ENCODE measurements at regions not wholly inside any gene's neighbourhood (a gene's known extent, or its start where the extent isn't known, plus 50 kb on each side); places are given as distances from the start of the nearest gene placed in this dataset.

DNA sequence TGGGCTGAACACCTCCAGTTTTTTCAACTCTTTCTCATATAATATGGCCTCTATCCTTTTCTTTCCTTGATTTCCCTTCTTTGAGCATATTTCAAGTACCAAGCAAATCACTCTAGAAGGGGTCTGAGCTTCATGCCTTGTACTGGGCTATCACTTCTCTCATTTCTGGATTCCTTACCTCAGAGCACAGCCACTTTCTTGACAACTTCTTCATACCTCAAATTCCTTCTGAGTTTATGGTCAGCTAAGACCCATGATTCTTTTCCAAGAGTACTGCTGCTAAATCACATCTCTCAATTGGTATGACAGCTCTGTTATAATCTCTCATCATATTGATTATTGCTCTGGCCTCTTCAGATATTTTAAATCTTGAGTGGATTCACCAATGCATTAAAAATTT is 224.8 kb upstream of the ZBED5 start:
- no peak for DNase-seq
- ChIA-PET POLR2A (no interaction called here), CTCF (interaction anchor here (1.0 kb wide), 1 partner anchor 45 kb away, joined by 3 read pairs; no protein-coding TSS in a partner anchor)
- H3K27ac ChIP-seq (ENCODE audit: insufficient read depth in 1 of 2, low read depth in 1 of 2, low read length in 2 of 2, poor library complexity in 1 of 2, severe bottlenecking in 2 of 2), result no peak overlapping the region
- H3K36me3 ChIP-seq (ENCODE audit: control insufficient read depth in 4 of 4, insufficient read depth in 4 of 4, low read length in 3 of 4), result no peaks in the 10 kb centered on the region
- no peak overlapping the region for H3K4me3 ChIP-seq (ENCODE audit: control insufficient read depth in 1 of 7, extremely low read depth in 1 of 7, insufficient read depth in 4 of 7, low read depth in 2 of 7, low read length in 6 of 7)
- H3K27me3 ChIP-seq (replicated peaks in 2 of 5; ENCODE audit: control insufficient read depth in 4 of 5, insufficient read depth in 5 of 5, low read length in 4 of 5), result peaks cover 0 to 25% (median 12%) of the 10 kb centered on the region in 5 experiments
- no peaks in the 10 kb centered on the region for H3K4me1 ChIP-seq (ENCODE audit: control extremely low read depth in 1 of 4, control insufficient read depth in 4 of 4, insufficient read depth in 4 of 4, low read length in 3 of 4)
- H3K9me3 ChIP-seq (ENCODE audit: control extremely low read depth in 1 of 5, control insufficient read depth in 4 of 5, insufficient read depth in 2 of 5, low read depth in 1 of 5, low read length in 4 of 5), result no peaks in the 10 kb centered on the region

DNA sequence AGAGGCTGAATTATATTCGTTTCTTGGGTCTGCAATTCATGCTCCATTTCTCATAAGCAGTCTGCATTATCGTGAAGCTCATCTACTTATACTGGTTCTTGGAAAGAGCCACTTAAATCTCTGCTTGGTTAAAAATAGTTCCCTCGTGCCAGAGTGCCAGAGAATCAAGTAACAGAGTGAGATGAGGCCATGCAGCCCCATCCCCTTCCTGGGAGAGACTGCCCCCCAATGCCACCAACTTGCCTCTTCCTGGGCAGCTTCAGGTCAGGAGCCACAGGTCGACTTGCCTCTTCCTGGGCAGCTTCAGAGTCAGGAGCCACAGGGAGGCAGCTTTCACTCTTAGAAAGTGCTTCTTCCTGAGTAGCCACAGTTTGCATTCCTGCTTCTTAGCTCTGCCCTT is 223.9 kb upstream of the ZBED5 start:
- Histone ChIP-seq H3K27ac (ENCODE audit: insufficient read depth in 1 of 2, low read depth in 1 of 2, low read length in 2 of 2, poor library complexity in 1 of 2, severe bottlenecking in 2 of 2) (no peak overlapping the region), H3K4me1 (ENCODE audit: control extremely low read depth in 1 of 4, control insufficient read depth in 4 of 4, insufficient read depth in 4 of 4, low read length in 3 of 4) (no peaks in the 10 kb centered on the region), H3K4me3 (ENCODE audit: control insufficient read depth in 1 of 7, extremely low read depth in 1 of 7, insufficient read depth in 4 of 7, low read depth in 2 of 7, low read length in 6 of 7) (no peak overlapping the region), H3K9me3 (ENCODE audit: control extremely low read depth in 1 of 5, control insufficient read depth in 4 of 5, insufficient read depth in 2 of 5, low read depth in 1 of 5, low read length in 4 of 5) (no peaks in the 10 kb centered on the region), H3K36me3 (ENCODE audit: control insufficient read depth in 4 of 4, insufficient read depth in 4 of 4, low read length in 3 of 4) (no peaks in the 10 kb centered on the region), H3K27me3 (replicated peaks in 2 of 5; ENCODE audit: control insufficient read depth in 4 of 5, insufficient read depth in 5 of 5, low read length in 4 of 5) (peaks cover 0 to 25% (median 12%) of the 10 kb centered on the region in 5 experiments)
- DNase-seq, result no peak
- 66% methylated on average over 3 of the region's 4 CpGs for WGBS (ENCODE audit: insufficient coverage)
- CTCF ChIA-PET, result no interaction called here
- POLR2A ChIA-PET, result no interaction called here

DNA sequence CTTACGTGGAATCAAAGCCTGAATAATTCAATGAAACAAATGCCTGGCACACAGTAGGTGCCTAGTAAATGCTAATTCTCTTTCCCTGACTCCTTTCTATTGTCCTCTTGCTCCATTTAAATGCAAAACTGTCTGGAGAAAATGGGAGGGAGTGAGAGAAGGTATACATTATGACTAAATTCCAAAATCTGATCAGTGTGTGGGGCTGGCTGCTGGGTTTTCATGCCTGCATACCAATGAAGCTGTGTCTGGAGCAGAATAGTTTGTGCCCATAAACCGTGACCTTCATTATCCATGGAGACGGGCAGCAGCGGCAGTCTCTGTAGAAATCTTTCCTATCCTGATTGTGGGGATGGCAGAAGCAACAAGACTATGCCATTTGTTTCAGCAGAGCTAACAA is 223.4 kb upstream of the ZBED5 start:
- 98% methylated on average over 4 of the region's 4 CpGs for WGBS (ENCODE audit: insufficient coverage)
- ChIA-PET POLR2A (no interaction called here), CTCF (no interaction called here)
- Histone ChIP-seq H3K9me3 (ENCODE audit: control extremely low read depth in 1 of 5, control insufficient read depth in 4 of 5, insufficient read depth in 2 of 5, low read depth in 1 of 5, low read length in 4 of 5) (no peaks in the 10 kb centered on the region), H3K4me1 (ENCODE audit: control extremely low read depth in 1 of 4, control insufficient read depth in 4 of 4, insufficient read depth in 4 of 4, low read length in 3 of 4) (no peaks in the 10 kb centered on the region), H3K36me3 (ENCODE audit: control insufficient read depth in 4 of 4, insufficient read depth in 4 of 4, low read length in 3 of 4) (no peaks in the 10 kb centered on the region), H3K27me3 (replicated peaks in 2 of 5; ENCODE audit: control insufficient read depth in 4 of 5, insufficient read depth in 5 of 5, low read length in 4 of 5) (peaks cover 0 to 25% (median 12%) of the 10 kb centered on the region in 5 experiments), H3K27ac (ENCODE audit: insufficient read depth in 1 of 2, low read depth in 1 of 2, low read length in 2 of 2, poor library complexity in 1 of 2, severe bottlenecking in 2 of 2) (no peak overlapping the region), H3K4me3 (ENCODE audit: control insufficient read depth in 1 of 7, extremely low read depth in 1 of 7, insufficient read depth in 4 of 7, low read depth in 2 of 7, low read length in 6 of 7) (no peak overlapping the region)
- DNase-seq, result no peak

GRCh38 chr11:11078344-11079086 is 220.7 kb upstream of the ZBED5 start:
- DNase-seq, result peak in 2 of 3 donors; percentile 4 to 5
- POLR2A ChIA-PET, result no interaction called here
- 94% methylated on average over 4 of the region's 4 CpGs for WGBS (ENCODE audit: insufficient coverage)
- Histone ChIP-seq H3K4me1 (ENCODE audit: control extremely low read depth in 1 of 4, control insufficient read depth in 4 of 4, insufficient read depth in 4 of 4, low read length in 3 of 4) (no peaks in the 10 kb centered on the region), H3K4me3 (ENCODE audit: control insufficient read depth in 1 of 7, extremely low read depth in 1 of 7, insufficient read depth in 4 of 7, low read depth in 2 of 7, low read length in 6 of 7) (no peak overlapping the region), H3K9me3 (ENCODE audit: control extremely low read depth in 1 of 5, control insufficient read depth in 4 of 5, insufficient read depth in 2 of 5, low read depth in 1 of 5, low read length in 4 of 5) (no peaks in the 10 kb centered on the region), H3K36me3 (ENCODE audit: control insufficient read depth in 4 of 4, insufficient read depth in 4 of 4, low read length in 3 of 4) (no peaks in the 10 kb centered on the region), H3K27ac (ENCODE audit: insufficient read depth in 1 of 2, low read depth in 1 of 2, low read length in 2 of 2, poor library complexity in 1 of 2, severe bottlenecking in 2 of 2) (no peak overlapping the region), H3K27me3 (replicated peaks in 2 of 5; ENCODE audit: control insufficient read depth in 4 of 5, insufficient read depth in 5 of 5, low read length in 4 of 5) (peaks cover 0 to 24% (median 10%) of the 10 kb centered on the region in 5 experiments)
- CTCF ChIA-PET, result interaction anchor here (1.2 to 1.4 kb wide), 3 partner anchors 9 to 50 kb away, joined by 4 to 5 read pairs (median 4); no protein-coding TSS in a partner anchor

GRCh38 chr11:11077898-11078297 is 220.0 kb upstream of the ZBED5 start:
- POLR2A ChIA-PET, result no interaction called here
- Histone ChIP-seq H3K4me1 (ENCODE audit: control extremely low read depth in 1 of 4, control insufficient read depth in 4 of 4, insufficient read depth in 4 of 4, low read length in 3 of 4) (no peaks in the 10 kb centered on the region), H3K27me3 (replicated peaks in 2 of 5; ENCODE audit: control insufficient read depth in 4 of 5, insufficient read depth in 5 of 5, low read length in 4 of 5) (peaks cover 0 to 22% (median 10%) of the 10 kb centered on the region in 5 experiments), H3K9me3 (ENCODE audit: control extremely low read depth in 1 of 5, control insufficient read depth in 4 of 5, insufficient read depth in 2 of 5, low read depth in 1 of 5, low read length in 4 of 5) (no peaks in the 10 kb centered on the region), H3K27ac (ENCODE audit: insufficient read depth in 1 of 2, low read depth in 1 of 2, low read length in 2 of 2, poor library complexity in 1 of 2, severe bottlenecking in 2 of 2) (no peak overlapping the region), H3K36me3 (ENCODE audit: control insufficient read depth in 4 of 4, insufficient read depth in 4 of 4, low read length in 3 of 4) (no peaks in the 10 kb centered on the region), H3K4me3 (ENCODE audit: control insufficient read depth in 1 of 7, extremely low read depth in 1 of 7, insufficient read depth in 4 of 7, low read depth in 2 of 7, low read length in 6 of 7) (no peak overlapping the region)
- CTCF ChIA-PET, result interaction anchor here (1.2 to 1.4 kb wide), 3 partner anchors 10 to 49 kb away, joined by 4 to 5 read pairs (median 4); no protein-coding TSS in a partner anchor
- DNase-seq, result no peak
- no CpG with 5 or more reads among the region's 4 CpGs for WGBS (ENCODE audit: insufficient coverage)

GRCh38 chr11:11076879-11077278 is 219.0 kb upstream of the ZBED5 start:
- H3K36me3 ChIP-seq (ENCODE audit: control insufficient read depth in 4 of 4, insufficient read depth in 4 of 4, low read length in 3 of 4), result no peaks in the 10 kb centered on the region
- H3K9me3 ChIP-seq (ENCODE audit: control extremely low read depth in 1 of 5, control insufficient read depth in 4 of 5, insufficient read depth in 2 of 5, low read depth in 1 of 5, low read length in 4 of 5), result no peaks in the 10 kb centered on the region
- DNase-seq, result no peak
- no peak overlapping the region for H3K27ac ChIP-seq (ENCODE audit: insufficient read depth in 1 of 2, low read depth in 1 of 2, low read length in 2 of 2, poor library complexity in 1 of 2, severe bottlenecking in 2 of 2)
- ChIA-PET POLR2A (no interaction called here), CTCF (no interaction called here)
- H3K4me3 ChIP-seq (ENCODE audit: control insufficient read depth in 1 of 7, extremely low read depth in 1 of 7, insufficient read depth in 4 of 7, low read depth in 2 of 7, low read length in 6 of 7), result no peak overlapping the region
- H3K4me1 ChIP-seq (ENCODE audit: control extremely low read depth in 1 of 4, control insufficient read depth in 4 of 4, insufficient read depth in 4 of 4, low read length in 3 of 4), result no peaks in the 10 kb centered on the region
- H3K27me3 ChIP-seq (replicated peaks in 2 of 5; ENCODE audit: control insufficient read depth in 4 of 5, insufficient read depth in 5 of 5, low read length in 4 of 5), result peaks cover 0 to 16% (median 8%) of the 10 kb centered on the region in 5 experiments
- 96% methylated on average over 5 of the region's 6 CpGs for WGBS (ENCODE audit: insufficient coverage)

GRCh38 chr11:11076276-11076675 is 218.4 kb upstream of the ZBED5 start:
- 79% methylated on average over 2 of the region's 4 CpGs for WGBS (ENCODE audit: insufficient coverage)
- ChIA-PET CTCF (interaction anchor here (0.8 kb wide), 1 partner anchor 17 kb away, joined by 3 read pairs; no protein-coding TSS in a partner anchor), POLR2A (no interaction called here)
- H3K4me3 ChIP-seq (ENCODE audit: control insufficient read depth in 1 of 7, extremely low read depth in 1 of 7, insufficient read depth in 4 of 7, low read depth in 2 of 7, low read length in 6 of 7), result no peak overlapping the region
- H3K27ac ChIP-seq (ENCODE audit: insufficient read depth in 1 of 2, low read depth in 1 of 2, low read length in 2 of 2, poor library complexity in 1 of 2, severe bottlenecking in 2 of 2), result no peak overlapping the region
- H3K36me3 ChIP-seq (ENCODE audit: control insufficient read depth in 4 of 4, insufficient read depth in 4 of 4, low read length in 3 of 4), result no peaks in the 10 kb centered on the region
- no peaks in the 10 kb centered on the region for H3K4me1 ChIP-seq (ENCODE audit: control extremely low read depth in 1 of 4, control insufficient read depth in 4 of 4, insufficient read depth in 4 of 4, low read length in 3 of 4)
- H3K27me3 ChIP-seq (replicated peaks in 2 of 5; ENCODE audit: control insufficient read depth in 4 of 5, insufficient read depth in 5 of 5, low read length in 4 of 5), result peaks cover 0 to 13% (median 8%) of the 10 kb centered on the region in 5 experiments
- no peak for DNase-seq
- no peaks in the 10 kb centered on the region for H3K9me3 ChIP-seq (ENCODE audit: control extremely low read depth in 1 of 5, control insufficient read depth in 4 of 5, insufficient read depth in 2 of 5, low read depth in 1 of 5, low read length in 4 of 5)

All from common myeloid progenitor, CD34-positive (primary cell).